OCI-LY1 (cell line): ENCODE measurements at regions not wholly inside any gene's neighbourhood (a gene's known extent, or its start where the extent isn't known, plus 50 kb on each side); places are given as distances from the start of the nearest gene placed in this dataset.

ENCODE experiments used
- H2AFZ ChIP-seq: fragments of 200-600 bp; sonication (generic), shearing (Covaris generic); 2 replicates; pipeline ENCODE4 v1.6.0; 2014; ENCODE audit warnings: antibody characterized with exemption, mild to moderate bottlenecking, low read length
- H3F3A ChIP-seq: fragments of 200-600 bp; sonication (generic), shearing (Covaris generic); 2 replicates; pipeline ENCODE4 v1.6.0; 2014; ENCODE audit warnings: mild to moderate bottlenecking, antibody characterized with exemption, low read length, moderate library complexity; ENCODE audit not compliant: insufficient read depth
- H3K27ac ChIP-seq: fragments of 200-600 bp; sonication (generic); 2 replicates; pipeline ENCODE4 v1.5.1; 2014; ENCODE audit warnings: low read length, mixed run types, mild to moderate bottlenecking, low read depth; ENCODE audit not compliant: poor library complexity, severe bottlenecking
- H3K27me3 ChIP-seq: fragments of 200-600 bp; sonication (generic); 2 replicates; pipeline ENCODE4 v1.6.0; 2014; ENCODE audit warnings: antibody characterized with exemption, mild to moderate bottlenecking, low read length, moderate library complexity; ENCODE audit not compliant: insufficient read depth
- H3K36me3 ChIP-seq: fragments of 200-600 bp; sonication (generic); 2 replicates; pipeline ENCODE4 v1.6.1; 2014; ENCODE audit warnings: mild to moderate bottlenecking, antibody characterized with exemption, low read length, moderate library complexity, mixed read lengths; ENCODE audit not compliant: insufficient read depth
- H3K4me1 ChIP-seq: fragments of 200-600 bp; sonication (generic); 2 replicates; pipeline ENCODE4 v1.5.1; 2014; ENCODE audit warnings: mild to moderate bottlenecking, low read length, moderate library complexity; ENCODE audit not compliant: insufficient read depth, severe bottlenecking
- H3K4me2 ChIP-seq: fragments of 200-600 bp; sonication (generic), shearing (Covaris generic); 2 replicates; pipeline ENCODE4 v1.6.1; 2014; ENCODE audit warnings: low read length
- H3K4me3 ChIP-seq: fragments of 200-600 bp; sonication (generic); 2 replicates; pipeline ENCODE4 v1.5.1; 2014; ENCODE audit warnings: low read length, low read depth, mild to moderate bottlenecking, mixed read lengths; ENCODE audit not compliant: poor library complexity, severe bottlenecking
- H3K79me2 ChIP-seq: fragments of 200-600 bp; shearing (Covaris generic); 2 replicates; pipeline ENCODE4 v1.6.1; 2016; ENCODE audit warnings: mixed run types, low read length, mixed read lengths; ENCODE audit not compliant: insufficient read depth
- H3K9ac ChIP-seq: fragments of 200-600 bp; sonication (generic), shearing (Covaris generic); 2 replicates; pipeline ENCODE4 v1.6.1; 2014; ENCODE audit warnings: mild to moderate bottlenecking, low read length, mixed read lengths
- H3K9me2 ChIP-seq: fragments of 200-600 bp; sonication (generic), shearing (Covaris generic); 2 replicates; pipeline ENCODE4 v1.6.1; 2014; ENCODE audit warnings: low read depth, mild to moderate bottlenecking, low read length, mixed read lengths
- H3K9me3 ChIP-seq: fragments of 200-600 bp; shearing (Covaris generic); 2 replicates; pipeline ENCODE4 v1.6.1; 2014; ENCODE audit warnings: low read length, mixed read lengths
- H4K20me1 ChIP-seq: fragments of 200-600 bp; sonication (generic), shearing (Covaris generic); 2 replicates; pipeline ENCODE4 v1.6.0; 2016; ENCODE audit warnings: mild to moderate bottlenecking, low read length; ENCODE audit not compliant: insufficient read depth
- EZH2 ChIP-seq: fragments of 200-600 bp; sonication (generic), shearing (Covaris generic); IDR thresholded peaks from 2 replicates; pipeline ENCODE4 v1.8.0; 2017; ENCODE audit warnings: borderline replicate concordance, mixed run types, mild to moderate bottlenecking, antibody characterized with exemption, low read length, moderate library complexity, mixed read lengths
- TF ChIP-seq, protein P1 (sequence below): fragments of 200-600 bp; sonication (generic), shearing (Covaris generic); IDR thresholded peaks from 2 replicates; pipeline ENCODE4 v1.5.1; 2017; ENCODE audit warnings: mild to moderate bottlenecking, antibody characterized with exemption, low read length, moderate library complexity, mixed read lengths

- no peak overlapping the region for H3K27ac ChIP-seq
- H4K20me1 ChIP-seq, result no peaks in the 10 kb centered on the region
- no peaks in the 10 kb centered on the region for H3K27me3 ChIP-seq
- no peak overlapping the region for H2AFZ ChIP-seq
- no peaks in the 10 kb centered on the region for H3K9me2 ChIP-seq
- TF ChIP-seq, protein P1, sequence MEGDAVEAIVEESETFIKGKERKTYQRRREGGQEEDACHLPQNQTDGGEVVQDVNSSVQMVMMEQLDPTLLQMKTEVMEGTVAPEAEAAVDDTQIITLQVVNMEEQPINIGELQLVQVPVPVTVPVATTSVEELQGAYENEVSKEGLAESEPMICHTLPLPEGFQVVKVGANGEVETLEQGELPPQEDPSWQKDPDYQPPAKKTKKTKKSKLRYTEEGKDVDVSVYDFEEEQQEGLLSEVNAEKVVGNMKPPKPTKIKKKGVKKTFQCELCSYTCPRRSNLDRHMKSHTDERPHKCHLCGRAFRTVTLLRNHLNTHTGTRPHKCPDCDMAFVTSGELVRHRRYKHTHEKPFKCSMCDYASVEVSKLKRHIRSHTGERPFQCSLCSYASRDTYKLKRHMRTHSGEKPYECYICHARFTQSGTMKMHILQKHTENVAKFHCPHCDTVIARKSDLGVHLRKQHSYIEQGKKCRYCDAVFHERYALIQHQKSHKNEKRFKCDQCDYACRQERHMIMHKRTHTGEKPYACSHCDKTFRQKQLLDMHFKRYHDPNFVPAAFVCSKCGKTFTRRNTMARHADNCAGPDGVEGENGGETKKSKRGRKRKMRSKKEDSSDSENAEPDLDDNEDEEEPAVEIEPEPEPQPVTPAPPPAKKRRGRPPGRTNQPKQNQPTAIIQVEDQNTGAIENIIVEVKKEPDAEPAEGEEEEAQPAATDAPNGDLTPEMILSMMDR, result peak; percentile 26; the same call in 1 of the 2 replicates
- no peak for TF ChIP-seq EZH2
- no peaks in the 10 kb centered on the region for H3K4me1 ChIP-seq
- H3K9me3 ChIP-seq, result no peaks in the 10 kb centered on the region
- no peaks in the 10 kb centered on the region for H3K36me3 ChIP-seq
- H3K9ac ChIP-seq, result no peak overlapping the region
- H3K4me3 ChIP-seq, result no peak overlapping the region
- H3F3A ChIP-seq, result no peaks in the 10 kb centered on the region
- no peak overlapping the region for H3K4me2 ChIP-seq
- H3K79me2 ChIP-seq, result no peaks in the 10 kb centered on the region
Measured at GRCh38 chr12:23221066-23221465, 596.1 kb downstream of the ETNK1 start.

DNA sequence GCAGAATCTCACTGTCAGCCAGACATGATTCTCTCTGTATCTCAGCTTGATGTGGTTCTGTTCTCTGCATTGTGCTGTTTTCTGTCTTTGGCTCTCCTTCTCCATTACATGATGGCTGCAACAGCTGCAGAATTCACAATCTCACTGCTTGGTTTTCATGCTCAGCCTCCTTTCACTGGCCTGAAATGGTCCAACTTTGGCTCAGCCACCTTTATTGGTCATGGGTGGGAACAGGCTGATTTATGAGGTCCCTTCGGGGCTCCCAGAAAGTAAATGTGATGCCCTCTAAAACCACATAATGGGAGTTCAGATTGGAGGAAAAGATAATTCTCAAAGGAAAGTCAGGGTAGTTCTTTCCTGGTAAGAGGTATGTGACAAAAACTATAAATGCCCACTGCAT is 597.0 kb downstream of the ETNK1 start:
- Histone ChIP-seq H3K9me2 (no peaks in the 10 kb centered on the region), H2AFZ (no peak overlapping the region), H3K9ac (no peak overlapping the region), H3K9me3 (no peaks in the 10 kb centered on the region), H3K4me1 (no peaks in the 10 kb centered on the region), H3K27me3 (no peaks in the 10 kb centered on the region), H3K4me3 (no peak overlapping the region), H4K20me1 (no peaks in the 10 kb centered on the region), H3K36me3 (no peaks in the 10 kb centered on the region), H3F3A (no peaks in the 10 kb centered on the region), H3K4me2 (no peak overlapping the region), H3K79me2 (no peaks in the 10 kb centered on the region), H3K27ac (no peak overlapping the region)
- no peak for TF ChIP-seq EZH2
- TF ChIP-seq, protein P1, result no peak

DNA sequence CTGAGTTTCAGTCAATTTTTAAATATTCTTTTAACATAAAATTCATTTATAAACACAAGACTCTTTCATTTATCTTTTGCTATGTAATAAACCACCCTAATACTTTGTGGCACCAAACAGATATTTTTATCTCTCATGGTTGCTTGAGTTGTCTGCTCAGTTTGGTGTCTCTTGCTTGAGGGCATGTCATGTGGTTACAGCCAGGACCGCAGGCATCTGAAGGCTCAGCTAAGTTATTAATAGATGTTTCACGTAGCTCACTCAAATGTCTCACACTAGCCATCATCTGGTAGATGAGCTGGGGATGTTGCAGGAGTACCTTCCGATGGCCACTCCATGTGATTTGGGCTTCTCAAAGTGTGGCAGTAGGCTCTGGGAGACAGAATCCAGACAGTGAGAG is 597.8 kb downstream of the ETNK1 start:
- Histone ChIP-seq H3K9ac (no peak overlapping the region), H3K4me1 (no peaks in the 10 kb centered on the region), H3K4me3 (no peak overlapping the region), H3K27ac (no peak overlapping the region), H3K27me3 (no peaks in the 10 kb centered on the region), H3K79me2 (no peaks in the 10 kb centered on the region), H4K20me1 (no peaks in the 10 kb centered on the region), H3F3A (no peaks in the 10 kb centered on the region), H2AFZ (no peak overlapping the region), H3K9me3 (no peaks in the 10 kb centered on the region), H3K9me2 (no peaks in the 10 kb centered on the region), H3K4me2 (no peak overlapping the region), H3K36me3 (no peaks in the 10 kb centered on the region)
- TF ChIP-seq EZH2, result no peak
- TF ChIP-seq, protein P1, result no peak
